Brain microvascular endothelial cell (primary cell): ENCODE measurements at regions not wholly inside any gene's neighbourhood (a gene's known extent, or its start where the extent isn't known, plus 50 kb on each side); places are given as distances from the start of the nearest gene placed in this dataset.

Experiments
- DNase-seq: peaks from one replicate; pipeline ENCODE4 v3.0.0-alpha.2; 2020
- H3K27ac ChIP-seq: fragments of 250-450 bp; sonication (Bioruptor Pico); 2 replicates; pipeline ENCODE4 v1.5.1; 2020; ENCODE audit warnings: mild to moderate bottlenecking, moderate library complexity
- H3K27me3 ChIP-seq: fragments of 250-450 bp; sonication (Bioruptor Pico); replicated peaks from 2 replicates; pipeline ENCODE4 v1.5.1; 2020; ENCODE audit warnings: mild to moderate bottlenecking
- H3K36me3 ChIP-seq: fragments of 250-450 bp; sonication (Bioruptor Pico); replicated peaks from 2 replicates; pipeline ENCODE4 v1.5.1; 2020; ENCODE audit warnings: mild to moderate bottlenecking
- H3K4me3 ChIP-seq: 2 replicates; pipeline ENCODE4 v1.5.1; 2011; ENCODE audit warnings: low read depth, mild to moderate bottlenecking, control low read depth, low read length, moderate library complexity
- CTCF ChIP-seq: IDR thresholded peaks from 2 replicates; pipeline ENCODE4 v1.5.1; 2011; ENCODE audit warnings: low read depth, mild to moderate bottlenecking, moderate library complexity, low read length, control low read depth, inconsistent platforms; ENCODE audit errors: missing control alignments
- in situ Hi-C: cut with HindIII; loops from 2 replicates; pipeline ENCODE4 v1.10.0; 2017; ENCODE audit warnings: low sequenced_read_pairs, low pct_ligation_motif_present

GRCh38 chr10:9097206-9097990 lies 1042.9 kb downstream of the GATA3 start:
- no peak for DNase-seq
- no peak for TF ChIP-seq CTCF

GRCh38 chr10:9097991-9098306 lies 1043.5 kb downstream of the GATA3 start:
- in situ Hi-C loops, result no loop called here
- Histone ChIP-seq H3K4me3 (no peak overlapping the region), H3K27me3 (no peaks in the 10 kb centered on the region), H3K27ac (no peak overlapping the region), H3K36me3 (no peaks in the 10 kb centered on the region)
- no peak for TF ChIP-seq CTCF
- DNase-seq, result no peak

More at GRCh38 chr10:9097206-9097990, 1042.9 kb downstream of the GATA3 start:
- Histone ChIP-seq H3K4me3 (no peak overlapping the region), H3K27me3 (no peaks in the 10 kb centered on the region), H3K36me3 (no peaks in the 10 kb centered on the region), H3K27ac (no peak overlapping the region)
- in situ Hi-C loops, result no loop called here

- no peak overlapping the region for H3K27ac ChIP-seq
- no peak for DNase-seq
- no peak overlapping the region for H3K4me3 ChIP-seq
- no peak for TF ChIP-seq CTCF
- no peaks in the 10 kb centered on the region for H3K27me3 ChIP-seq
- no peaks in the 10 kb centered on the region for H3K36me3 ChIP-seq
- in situ Hi-C loops, result no loop called here
Measured at GRCh38 chr10:9102026-9102425, 1047.5 kb downstream of the GATA3 start.

- in situ Hi-C loops, result no loop called here
- TF ChIP-seq CTCF, result no peak
- H3K36me3 ChIP-seq, result no peaks in the 10 kb centered on the region
- H3K27ac ChIP-seq, result no peak overlapping the region
- DNase-seq, result no peak
- no peak overlapping the region for H3K4me3 ChIP-seq
- no peaks in the 10 kb centered on the region for H3K27me3 ChIP-seq
Measured at GRCh38 chr10:9103301-9103700, 1048.8 kb downstream of the GATA3 start.

- in situ Hi-C loops, result no loop called here
- H3K27me3 ChIP-seq, result no peaks in the 10 kb centered on the region
- H3K27ac ChIP-seq, result no peak overlapping the region
- no peak for TF ChIP-seq CTCF
- DNase-seq, result no peak
- H3K36me3 ChIP-seq, result no peaks in the 10 kb centered on the region
- no peak overlapping the region for H3K4me3 ChIP-seq
Measured at GRCh38 chr10:9111976-9112375, 1057.5 kb downstream of the GATA3 start.

GRCh38 chr10:9126728-9127127 lies 1072.2 kb downstream of the GATA3 start:
- Histone ChIP-seq H3K27me3 (no peaks in the 10 kb centered on the region), H3K27ac (no peak overlapping the region), H3K4me3 (no peak overlapping the region), H3K36me3 (no peaks in the 10 kb centered on the region)
- in situ Hi-C loops, result no loop called here
- no peak for DNase-seq
- TF ChIP-seq CTCF, result no peak
